OCI-M1 (cell line): ENCODE measurements at regions not wholly inside any gene's neighbourhood (a gene's known extent, or its start where the extent isn't known, plus 50 kb on each side); places are given as distances from the start of the nearest gene placed in this dataset.

Experiments
- DNase-seq: peaks from one replicate; lab custom pipeline; 2025; lab: John Stamatoyannopoulos, UW

GRCh38 chr12:75600146-75600545, 88.7 kb upstream of the KRR1 start:
- DNase-seq, result no peak

DNA sequence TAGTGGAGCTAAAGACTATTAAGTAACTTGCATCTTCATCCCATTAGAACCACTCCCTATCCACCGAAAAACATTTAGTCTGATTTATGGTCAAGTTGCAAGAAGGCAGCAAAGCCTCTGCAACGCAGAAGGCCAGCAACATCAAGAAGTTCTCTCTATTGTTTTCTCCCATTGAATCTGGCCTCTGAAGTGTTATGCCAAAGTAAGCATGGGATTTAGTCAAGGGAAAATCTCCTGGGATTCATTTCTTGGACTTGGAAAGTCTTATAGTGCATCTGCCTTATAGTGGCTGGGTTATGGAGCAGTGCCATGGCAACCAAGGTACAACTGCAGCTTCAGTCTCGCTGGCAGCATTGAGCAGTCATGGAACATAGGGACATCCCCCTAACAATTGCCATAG, 87.7 kb upstream of the KRR1 start:
- DNase-seq, result no peak

DNA sequence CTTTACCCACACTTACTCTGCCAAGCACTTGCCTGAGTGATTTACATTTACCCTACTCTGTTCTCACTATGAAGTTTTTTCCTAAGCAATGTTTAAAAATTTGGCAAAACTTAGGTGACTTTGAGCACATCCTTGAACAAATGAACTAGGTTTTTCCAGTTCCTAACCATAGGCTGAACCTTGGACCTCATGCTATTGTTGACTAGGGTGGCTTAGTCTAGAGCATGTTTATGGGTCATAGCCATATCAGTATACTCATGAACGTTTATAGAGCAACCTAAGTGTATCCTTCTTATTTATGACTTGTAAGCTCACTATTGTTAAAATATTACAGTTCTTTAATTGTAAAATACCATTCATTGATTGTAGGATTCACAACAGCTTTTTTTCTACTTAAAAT, 85.0 kb upstream of the KRR1 start:
- no peak for DNase-seq

GRCh38 chr12:75592638-75593335, 81.4 kb upstream of the KRR1 start:
- DNase-seq, result no peak

DNA sequence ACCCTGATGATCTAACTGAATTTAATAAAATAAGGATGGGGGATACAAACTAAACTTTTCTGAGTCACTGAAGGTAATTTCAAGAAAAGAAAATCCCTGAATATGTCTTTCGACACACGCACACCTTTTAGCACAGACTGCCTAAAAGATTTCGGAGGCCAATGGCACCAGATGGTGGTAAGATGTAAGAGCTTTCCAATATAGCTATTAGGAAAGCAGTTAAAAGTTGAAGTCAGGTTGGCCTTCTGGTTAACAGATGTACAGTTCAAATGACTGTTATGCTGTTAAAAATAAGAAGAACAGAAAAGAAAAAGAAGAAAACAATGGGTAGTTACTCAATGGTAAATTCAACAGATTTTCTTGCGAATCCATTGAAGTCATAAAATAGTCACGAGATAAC, 80.7 kb upstream of the KRR1 start:
- no peak for DNase-seq

DNA sequence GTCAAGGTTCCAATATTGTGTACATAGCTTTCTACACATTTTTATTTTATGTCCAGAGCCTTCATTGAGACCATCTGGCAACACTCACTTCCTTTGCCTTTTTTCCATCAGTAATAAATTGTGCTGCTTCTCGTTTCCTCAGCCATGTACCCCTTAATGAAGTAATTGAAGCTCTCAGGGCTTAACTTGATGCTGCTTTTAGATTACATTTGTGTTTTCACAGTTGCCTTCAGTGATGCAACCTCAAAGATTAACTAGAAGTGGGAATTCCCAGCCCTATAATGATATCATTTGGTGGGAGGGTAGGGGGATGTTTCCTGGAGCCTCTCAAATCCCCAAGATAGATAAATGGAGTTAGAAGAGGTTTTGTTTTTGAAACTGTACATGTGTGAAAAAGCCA, 80.2 kb upstream of the KRR1 start:
- no peak for DNase-seq

GRCh38 chr12:75589801-75590200, 78.4 kb upstream of the KRR1 start:
- no peak for DNase-seq

GRCh38 chr12:75587340-75588106, 76.1 kb upstream of the KRR1 start:
- DNase-seq, result no peak

- DNase-seq, result no peak
These were observed 73.9 kb upstream of the KRR1 start for GRCh38 chr12:75585330-75585729.

DNA sequence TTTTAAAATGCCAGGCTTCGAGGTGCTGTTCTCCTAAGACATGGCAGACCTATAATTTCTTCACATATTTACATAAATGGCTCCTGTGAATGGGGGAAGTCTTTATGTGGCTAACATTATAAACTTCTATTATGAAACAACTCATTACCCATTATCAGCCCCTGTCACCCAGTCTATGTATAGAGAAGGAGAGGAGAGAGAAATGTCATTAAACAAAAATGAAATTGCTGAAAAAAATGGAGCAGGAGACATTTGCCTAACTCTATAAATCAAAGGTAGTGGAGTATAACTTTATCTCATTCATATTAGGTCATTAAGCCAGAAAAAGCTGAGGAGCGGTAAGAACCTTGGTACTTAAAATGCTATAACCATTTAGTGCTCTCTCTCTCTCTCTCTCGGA, 71.9 kb upstream of the KRR1 start:
- no peak for DNase-seq

DNA sequence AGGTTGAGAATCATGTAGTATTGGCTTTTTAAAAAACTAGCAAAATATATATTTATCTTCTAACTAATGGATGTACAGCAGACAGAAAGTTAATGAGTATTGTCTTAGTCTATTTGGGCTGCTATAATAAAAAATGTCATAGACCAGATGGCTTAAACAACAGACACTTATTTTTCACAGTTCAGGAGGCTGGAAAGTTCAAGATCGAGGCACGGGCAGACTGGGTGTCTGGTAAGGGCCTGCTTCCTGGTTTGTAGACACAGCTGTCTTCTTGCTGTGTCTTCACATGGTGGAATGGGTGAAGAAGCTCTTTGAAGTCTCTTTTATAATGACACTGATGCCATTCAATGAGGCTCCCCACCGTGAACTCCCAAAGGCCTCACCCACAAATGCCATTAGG, 70.1 kb upstream of the KRR1 start:
- DNase-seq, result no peak

DNA sequence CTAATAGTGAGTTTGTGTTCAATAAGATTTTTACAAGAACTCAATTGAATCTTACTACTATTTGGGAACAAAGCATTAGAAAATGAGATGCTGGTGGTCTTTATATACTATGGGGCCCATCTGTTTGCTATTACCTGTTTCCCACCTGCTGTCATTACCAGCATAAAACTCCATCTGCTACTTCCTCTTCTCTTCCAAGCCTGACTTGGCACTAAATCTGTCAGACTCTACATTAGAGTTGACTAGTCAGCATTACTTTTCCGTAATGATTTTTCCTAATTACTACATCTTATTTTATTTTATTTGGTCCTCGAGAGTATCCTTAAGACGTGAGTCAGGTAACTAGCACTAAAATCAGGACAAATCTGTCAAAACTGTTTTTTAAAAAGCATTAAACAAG, 68.1 kb upstream of the KRR1 start:
- DNase-seq, result no peak

DNA sequence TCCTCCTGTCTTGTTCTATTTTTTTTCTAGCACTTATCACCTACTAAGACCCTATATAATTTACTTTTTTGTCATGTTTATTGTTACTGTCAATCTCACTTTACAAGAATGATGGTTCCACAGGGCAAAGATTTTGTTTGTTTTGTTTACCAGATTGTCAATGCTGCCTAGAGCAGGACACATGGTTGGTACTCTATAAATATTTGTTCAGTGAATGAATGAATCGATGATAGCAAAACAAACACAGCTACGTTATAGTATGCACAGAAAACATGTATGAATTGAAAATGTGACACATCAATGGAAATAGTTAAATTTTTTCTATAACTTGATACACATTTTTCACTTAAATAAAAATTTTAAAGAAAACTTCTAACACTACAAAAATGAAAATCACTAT, 67.1 kb upstream of the KRR1 start:
- no peak for DNase-seq

GRCh38 chr12:75577812-75578211, 66.4 kb upstream of the KRR1 start:
- DNase-seq, result no peak

- no peak for DNase-seq
These were observed 60.3 kb upstream of the KRR1 start for GRCh38 chr12:75571656-75572205.

- no peak for DNase-seq
These were observed 59.8 kb upstream of the KRR1 start for GRCh38 chr12:75571204-75571603.

DNA sequence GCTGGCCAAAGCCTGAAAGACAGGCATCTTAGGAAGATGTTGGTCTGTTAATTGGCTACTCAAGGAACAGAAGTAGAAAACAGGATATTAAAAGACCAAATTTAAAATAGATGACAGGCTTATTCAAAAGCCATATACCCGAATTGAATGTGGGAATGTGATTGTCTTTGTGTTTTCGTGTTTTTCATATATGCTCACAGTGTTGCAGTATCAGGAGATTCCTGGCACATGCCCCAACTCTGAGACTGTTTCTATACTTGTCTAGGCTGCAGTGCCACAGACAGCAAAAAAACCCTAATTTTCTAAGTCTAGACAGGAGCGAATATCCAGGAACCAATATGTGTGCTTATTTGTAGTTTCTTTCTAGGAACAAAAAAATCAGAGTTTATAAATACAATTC, 57.4 kb upstream of the KRR1 start:
- DNase-seq, result no peak

- no peak for DNase-seq
These were observed 57.0 kb upstream of the KRR1 start for GRCh38 chr12:75568393-75568792.

GRCh38 chr12:75565795-75566194, 54.4 kb upstream of the KRR1 start:
- DNase-seq, result no peak

DNA sequence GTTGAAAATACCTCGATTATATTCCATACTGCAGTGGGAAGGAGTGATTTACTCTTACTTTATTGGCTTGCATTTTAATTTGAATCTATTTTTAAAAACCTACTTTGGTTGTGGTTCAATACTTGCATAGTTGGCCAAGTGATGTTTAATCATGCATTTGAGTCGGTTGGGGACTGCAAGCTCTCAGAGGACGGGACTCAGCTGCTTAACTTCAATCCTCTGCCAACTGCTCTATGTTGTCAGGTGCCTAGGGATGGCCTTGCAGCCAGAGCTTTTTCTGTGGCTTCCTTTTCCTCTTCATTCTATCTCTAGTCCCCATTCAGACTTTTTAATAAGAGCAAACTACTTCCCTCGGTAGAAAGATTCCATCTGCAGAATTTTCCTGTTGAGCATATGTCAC, 53.4 kb upstream of the KRR1 start:
- DNase-seq, result no peak

DNA sequence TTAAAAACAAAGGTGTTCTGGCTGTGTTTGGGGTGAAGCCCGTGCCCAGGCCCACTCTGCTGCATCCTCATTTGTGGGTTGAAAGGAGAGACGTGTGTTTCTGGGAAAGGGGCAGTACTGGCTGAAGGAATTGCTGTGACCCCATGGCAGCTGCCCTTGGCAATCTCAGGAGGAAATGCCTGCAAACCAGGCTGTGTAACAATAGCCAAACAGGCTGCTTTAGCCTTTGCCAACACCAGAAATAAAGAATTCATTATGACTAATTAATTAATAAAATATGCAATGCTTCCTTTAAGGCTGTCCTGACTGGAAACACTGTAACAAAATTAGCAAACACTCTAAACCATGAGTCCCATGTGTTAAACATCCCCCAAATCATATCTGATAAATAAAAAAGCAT, 53.0 kb upstream of the KRR1 start:
- no peak for DNase-seq

DNA sequence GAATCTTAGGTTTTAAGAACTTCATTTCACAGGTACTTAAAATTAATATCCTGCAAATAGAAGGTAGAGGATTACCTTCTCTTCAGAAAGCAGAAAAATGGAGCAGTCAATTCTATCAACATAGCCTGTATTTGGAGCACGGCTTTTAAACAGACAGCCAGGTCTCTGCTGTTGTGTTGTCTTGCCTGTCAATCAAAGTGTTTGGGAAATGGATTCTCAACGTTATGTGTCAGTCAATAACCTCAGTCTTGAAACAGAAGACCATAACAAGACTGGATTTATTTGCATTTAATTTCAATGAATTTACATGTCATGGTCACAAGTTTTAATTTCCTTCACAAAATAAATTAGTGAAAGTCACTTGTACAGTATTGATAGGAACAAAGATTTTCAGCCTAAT, 51.9 kb upstream of the KRR1 start:
- DNase-seq, result no peak

- DNase-seq, result no peak
These were observed 50.5 kb upstream of the KRR1 start for GRCh38 chr12:75561921-75562320.
